ENCODE measurements at regions not wholly inside any gene's neighbourhood (a gene's known extent, or its start where the extent isn't known, plus 50 kb on each side); places are given as distances from the start of the nearest gene placed in this dataset.

- no peak for TF ChIP-seq POLR2AphosphoS5 (IDR thresholded peaks at IDR 0.05; ENCODE audit: low read depth, low read length)
- TF ChIP-seq ATF3 (IDR thresholded peaks at IDR 0.05) = no peak
- TF ChIP-seq ZNF274 (IDR thresholded peaks at IDR 0.05; ENCODE audit: low read depth, low read length) = no peak
- TF ChIP-seq ELF1 (IDR thresholded peaks at IDR 0.05; ENCODE audit: borderline replicate concordance, low read depth) = no peak
- TF ChIP-seq CEBPB (IDR thresholded peaks at IDR 0.05; ENCODE audit: low read depth) = no peak
These were observed 108.2 kb upstream of the KLHL14 start (continued) for GRCh38 chr18:32881009-32881408.

GRCh38 chr18:32879497-32879896, 106.7 kb upstream of the KLHL14 start:
- no TSS peak for BruUV-seq (replicated peaks)
- H3K4me1 ChIP-seq (ENCODE audit: control insufficient read depth in 1 of 2, insufficient read depth in 2 of 2, low read length in 2 of 2) = no peaks in the 10 kb centered on the region
- no peak overlapping the region for H3K4me2 ChIP-seq (ENCODE audit: low read length)
- DNase-seq (ENCODE audit: low read depth, low spot score) (no peak), ATAC-seq (no peak)
- ChIA-PET CTCF (no interaction called here), POLR2A (no interaction called here), RAD21 (ENCODE audit: low non-redundant PET in 1 of 2, low total read pairs in 2 of 2, uncharacterized antibody in 2 of 2, unreplicated experiment in 2 of 2) (no interaction called here)
- no peak overlapping the region for H3K4me3 ChIP-seq (replicated peaks in 1 of 2; ENCODE audit: low read depth in 1 of 2, low read length in 2 of 2)
- H3K27me3 ChIP-seq (ENCODE audit: insufficient read depth, low read length) = no peaks in the 10 kb centered on the region
- H3K79me2 ChIP-seq (ENCODE audit: insufficient read depth, low read length) = no peaks in the 10 kb centered on the region
- H2AFZ ChIP-seq (ENCODE audit: low read depth, low read length, poor library complexity, severe bottlenecking) = no peak overlapping the region
- intact Hi-C loops (cut with micrococcal nuclease) = no loop called here
- H3K9ac ChIP-seq (ENCODE audit: low read length) = no peak overlapping the region
- no peaks in the 10 kb centered on the region for H4K20me1 ChIP-seq (ENCODE audit: insufficient read depth)
- no peak overlapping the region for H3K27ac ChIP-seq (ENCODE audit: low read depth, low read length)
- H3K9me3 ChIP-seq (ENCODE audit: control insufficient read depth in 1 of 2, insufficient read depth in 1 of 2, low read depth in 1 of 2, low read length in 2 of 2) = peaks cover 0 to 4% of the 10 kb centered on the region in 2 experiments; a peak in 2 of 4 replicates
- TF ChIP-seq ATF3 (IDR thresholded peaks at IDR 0.05) (no peak), MAX (IDR thresholded peaks at IDR 0.05) (no peak), POLR2AphosphoS5 (IDR thresholded peaks at IDR 0.05; ENCODE audit: low read depth, low read length) (no peak), SRF (IDR thresholded peaks at IDR 0.05; ENCODE audit: low read depth) (no peak), CBX3 (IDR thresholded peaks at IDR 0.05; ENCODE audit: low read depth) (no peak), SIN3A (IDR thresholded peaks at IDR 0.05; ENCODE audit: low read depth) (no peak)
- no peaks in the 10 kb centered on the region for H3K9me2 ChIP-seq (ENCODE audit: insufficient read depth)
- H3K36me3 ChIP-seq (ENCODE audit: control insufficient read depth in 1 of 2, insufficient read depth in 2 of 2, low read length in 2 of 2) = no peaks in the 10 kb centered on the region

DNA sequence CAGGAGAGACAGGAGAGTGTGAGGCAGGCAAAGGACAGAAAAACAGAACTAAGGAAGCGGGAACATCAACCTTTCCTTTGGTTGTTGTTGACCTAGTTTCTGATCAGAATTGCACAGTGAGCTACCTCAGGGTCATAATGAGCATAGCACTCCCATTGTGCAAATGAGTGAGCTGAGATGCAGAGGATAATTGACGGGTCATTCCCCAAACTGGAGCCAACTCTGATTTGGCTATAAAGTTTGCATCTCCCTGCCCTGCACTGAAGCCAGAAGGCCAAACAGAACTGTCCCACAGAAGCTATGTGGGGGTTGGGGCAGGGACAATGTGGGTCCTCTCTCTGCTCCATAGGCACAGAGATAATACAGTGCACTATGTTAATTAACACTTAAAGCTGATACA, 105.6 kb upstream of the KLHL14 start:
- Histone ChIP-seq H3K4me2 (ENCODE audit: low read length) (no peak overlapping the region), H4K20me1 (ENCODE audit: insufficient read depth) (no peaks in the 10 kb centered on the region), H3K4me3 (replicated peaks in 1 of 2; ENCODE audit: low read depth in 1 of 2, low read length in 2 of 2) (no peak overlapping the region), H3K9me3 (ENCODE audit: control insufficient read depth in 1 of 2, insufficient read depth in 1 of 2, low read depth in 1 of 2, low read length in 2 of 2) (peaks cover 0 to 4% of the 10 kb centered on the region in 2 experiments; a peak in 2 of 4 replicates), H3K4me1 (ENCODE audit: control insufficient read depth in 1 of 2, insufficient read depth in 2 of 2, low read length in 2 of 2) (no peaks in the 10 kb centered on the region), H3K36me3 (ENCODE audit: control insufficient read depth in 1 of 2, insufficient read depth in 2 of 2, low read length in 2 of 2) (no peaks in the 10 kb centered on the region), H2AFZ (ENCODE audit: low read depth, low read length, poor library complexity, severe bottlenecking) (no peak overlapping the region), H3K27ac (ENCODE audit: low read depth, low read length) (no peak overlapping the region), H3K27me3 (ENCODE audit: insufficient read depth, low read length) (no peaks in the 10 kb centered on the region), H3K79me2 (ENCODE audit: insufficient read depth, low read length) (no peaks in the 10 kb centered on the region), H3K9ac (ENCODE audit: low read length) (no peak overlapping the region), H3K9me2 (ENCODE audit: insufficient read depth) (no peaks in the 10 kb centered on the region)
- intact Hi-C loops (cut with micrococcal nuclease) = no loop called here
- ChIA-PET POLR2A (no interaction called here), CTCF (no interaction called here), RAD21 (ENCODE audit: low non-redundant PET in 1 of 2, low total read pairs in 2 of 2, uncharacterized antibody in 2 of 2, unreplicated experiment in 2 of 2) (no interaction called here)
- BruUV-seq (replicated peaks) = no TSS peak
- no peak for ATAC-seq
- TF ChIP-seq SIN3A (IDR thresholded peaks at IDR 0.05; ENCODE audit: low read depth) = no peak
- no peak for TF ChIP-seq MAX (IDR thresholded peaks at IDR 0.05)
- no peak for TF ChIP-seq TCF7L2 (IDR thresholded peaks at IDR 0.05; ENCODE audit: borderline replicate concordance, extremely low read depth, insufficient read depth, insufficient read length)
- TF ChIP-seq ELF1 (IDR thresholded peaks at IDR 0.05; ENCODE audit: borderline replicate concordance, low read depth) = no peak
- no peak for DNase-seq (ENCODE audit: low read depth, low spot score)
